NCI-H748 (cell line): ENCODE measurements at regions not wholly inside any gene's neighbourhood (a gene's known extent, or its start where the extent isn't known, plus 50 kb on each side); places are given as distances from the start of the nearest gene placed in this dataset.
A peak's percentile ranks its signal among the peaks of the same experiment; 100 is the strongest.

Experiments
- DNase-seq: peaks from one replicate; lab custom pipeline; 2025; ENCODE audit not compliant: unreplicated experiment; lab: John Stamatoyannopoulos, UW

DNA sequence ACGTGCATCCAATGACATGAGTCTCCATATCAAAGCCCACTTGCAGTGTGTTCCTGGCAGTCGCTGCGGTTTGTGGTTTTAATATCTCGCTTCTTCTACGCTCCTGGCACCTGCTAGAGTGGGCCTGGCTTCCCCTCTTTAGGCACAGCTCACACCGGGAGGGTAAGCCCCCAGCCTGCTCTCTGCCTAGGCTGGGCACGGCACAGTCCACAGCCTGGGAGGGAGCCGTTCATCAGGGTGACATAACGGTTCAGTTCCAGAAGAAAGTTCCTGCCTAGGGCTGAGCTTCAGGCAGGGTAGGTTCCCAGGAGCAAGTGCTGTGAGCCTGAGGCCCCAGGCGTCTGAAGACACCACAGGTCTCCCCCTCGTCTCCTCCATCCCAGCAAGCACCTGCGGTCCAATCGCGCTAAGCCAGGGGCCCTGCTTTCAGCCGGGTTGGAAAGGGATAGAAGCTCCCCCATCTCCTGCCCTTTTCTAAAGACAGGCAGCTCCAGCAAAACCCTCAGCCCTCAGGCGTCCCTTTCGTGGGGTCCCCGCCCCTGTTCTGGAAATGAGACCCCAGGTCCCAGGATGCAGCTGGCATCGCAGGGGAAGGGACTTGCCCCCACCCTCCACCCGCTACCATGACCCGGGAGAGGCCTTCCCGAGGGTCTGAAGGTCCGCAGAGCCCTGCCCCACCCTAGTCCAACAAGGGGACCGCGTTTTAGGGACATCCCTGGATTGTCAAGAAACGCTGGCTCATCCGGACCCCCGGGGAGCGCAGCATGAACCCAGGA, 121.6 kb upstream of the ZNF507 start:
- DNase-seq, result no peak

DNA sequence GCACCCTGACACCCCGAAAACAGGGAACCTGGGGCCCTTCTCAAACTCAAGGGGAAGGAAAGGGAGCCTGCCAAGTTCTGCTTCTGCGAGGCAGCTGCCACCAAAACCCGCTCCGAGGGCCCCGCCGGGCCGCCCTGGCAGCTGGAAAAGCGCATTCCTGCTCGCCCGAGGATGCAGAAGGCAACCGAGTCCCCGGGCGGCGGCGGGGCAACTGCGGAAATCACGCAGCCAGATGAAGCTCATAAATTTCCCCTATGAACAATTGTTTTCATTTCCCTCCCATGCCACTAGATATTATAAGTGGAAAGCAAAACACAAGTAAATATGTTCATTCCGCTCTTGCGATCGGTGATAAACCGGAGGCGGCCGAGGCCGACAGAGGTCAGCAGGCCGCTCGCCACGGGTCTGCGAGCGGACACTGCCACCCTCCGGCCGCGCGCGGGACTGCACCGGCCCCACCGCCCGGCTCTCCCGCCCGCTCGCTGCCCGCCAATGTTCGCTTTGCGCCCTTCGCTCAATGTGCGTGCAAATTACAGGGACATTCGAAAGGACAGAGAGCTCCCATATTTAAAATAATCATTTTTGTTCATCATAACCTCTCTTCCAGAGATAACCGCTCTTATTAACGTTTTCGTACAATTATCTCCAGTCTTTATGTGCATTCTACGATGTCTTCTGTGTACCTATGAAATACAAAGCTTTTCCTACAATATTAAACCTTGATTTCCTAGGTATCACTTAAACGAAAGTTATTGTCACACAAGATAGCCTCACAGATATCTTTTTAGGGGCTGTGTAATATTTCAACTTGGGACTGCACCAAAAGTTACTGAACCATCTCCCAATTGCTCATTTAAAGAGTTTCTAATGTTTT, 120.8 kb upstream of the ZNF507 start:
- DNase-seq, result peak; percentile 60

GRCh38 chr19:32227561-32228165, 117.7 kb upstream of the ZNF507 start:
- no peak for DNase-seq

DNA sequence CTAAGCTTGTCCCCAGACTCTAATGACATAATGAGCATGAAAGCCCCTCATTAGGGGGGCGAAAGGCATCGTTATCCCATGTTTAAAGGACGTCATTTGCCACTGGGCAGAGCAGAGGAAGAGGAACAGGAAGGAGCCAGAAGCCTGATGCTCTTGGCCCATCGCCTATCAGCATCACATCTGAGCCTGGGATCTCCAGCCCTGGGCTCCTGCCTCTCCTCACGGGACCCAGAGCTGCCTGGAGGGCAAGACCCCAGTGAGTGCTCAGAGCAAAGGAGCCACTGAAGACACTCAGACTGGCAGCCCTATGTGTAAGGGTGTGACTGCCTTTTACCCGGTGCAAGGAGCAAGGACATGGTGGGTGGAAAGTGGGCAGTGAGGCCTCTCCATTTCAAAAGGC, 115.0 kb upstream of the ZNF507 start:
- DNase-seq, result no peak

- no peak for DNase-seq
Observed at GRCh38 chr19:32231020-32231419, 114.4 kb upstream of the ZNF507 start.

GRCh38 chr19:32231691-32232090, 113.7 kb upstream of the ZNF507 start:
- DNase-seq, result no peak

- no peak for DNase-seq
Observed at GRCh38 chr19:32232449-32232848, 113.0 kb upstream of the ZNF507 start.

GRCh38 chr19:32233091-32233490, 112.3 kb upstream of the ZNF507 start:
- no peak for DNase-seq

DNA sequence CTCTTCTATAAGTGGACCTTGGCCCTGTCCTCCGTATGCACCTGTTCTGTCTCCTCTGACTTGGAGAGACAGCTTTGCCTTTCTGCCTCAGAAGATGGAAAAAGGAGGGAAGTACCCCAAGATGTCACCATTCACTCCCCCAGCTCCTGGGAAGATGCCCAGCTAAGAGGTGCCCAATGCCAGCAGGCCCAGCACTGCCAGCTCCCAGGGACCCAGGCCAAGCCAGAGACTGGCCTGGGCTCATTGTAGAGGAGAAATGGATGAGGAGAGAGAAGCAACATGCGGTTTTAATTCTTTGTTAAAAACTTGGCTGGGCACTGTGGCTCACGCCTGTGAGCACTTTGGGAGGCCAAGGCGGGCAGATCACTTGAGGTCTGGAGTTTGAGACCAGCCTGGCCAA, 111.5 kb upstream of the ZNF507 start:
- no peak for DNase-seq

- no peak for DNase-seq
Observed at GRCh38 chr19:32234663-32235217, 110.7 kb upstream of the ZNF507 start.

GRCh38 chr19:32238076-32238475, 107.3 kb upstream of the ZNF507 start:
- DNase-seq, result no peak

GRCh38 chr19:32240316-32240715, 105.1 kb upstream of the ZNF507 start:
- no peak for DNase-seq

GRCh38 chr19:32241306-32241705, 104.1 kb upstream of the ZNF507 start:
- no peak for DNase-seq

GRCh38 chr19:32241932-32242710, 103.3 kb upstream of the ZNF507 start:
- DNase-seq, result no peak

DNA sequence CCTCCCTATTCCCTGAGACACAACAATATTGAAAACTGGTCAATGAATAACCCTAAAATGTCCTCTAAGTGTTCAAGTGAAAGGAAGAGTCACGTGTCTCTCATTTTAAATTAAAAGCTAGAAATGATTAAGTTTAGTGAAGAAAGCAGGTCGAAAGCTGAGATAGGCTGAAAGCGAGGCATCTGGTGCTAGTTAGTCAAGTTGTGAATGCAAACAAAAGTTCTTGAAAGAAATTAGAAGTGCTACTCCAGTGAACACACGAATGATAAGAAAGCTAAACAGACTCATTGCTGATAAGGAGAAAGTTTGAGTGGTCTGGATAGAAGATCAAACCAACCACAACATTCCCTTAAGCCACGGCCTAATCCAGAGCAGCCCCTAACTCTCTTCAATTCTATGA, 99.4 kb upstream of the ZNF507 start:
- no peak for DNase-seq

GRCh38 chr19:32251634-32252332, 93.6 kb upstream of the ZNF507 start:
- no peak for DNase-seq

- DNase-seq, result no peak
Observed at GRCh38 chr19:32252333-32252669, 93.1 kb upstream of the ZNF507 start.

- DNase-seq, result no peak
Observed at GRCh38 chr19:32253683-32254508, 91.5 kb upstream of the ZNF507 start.

DNA sequence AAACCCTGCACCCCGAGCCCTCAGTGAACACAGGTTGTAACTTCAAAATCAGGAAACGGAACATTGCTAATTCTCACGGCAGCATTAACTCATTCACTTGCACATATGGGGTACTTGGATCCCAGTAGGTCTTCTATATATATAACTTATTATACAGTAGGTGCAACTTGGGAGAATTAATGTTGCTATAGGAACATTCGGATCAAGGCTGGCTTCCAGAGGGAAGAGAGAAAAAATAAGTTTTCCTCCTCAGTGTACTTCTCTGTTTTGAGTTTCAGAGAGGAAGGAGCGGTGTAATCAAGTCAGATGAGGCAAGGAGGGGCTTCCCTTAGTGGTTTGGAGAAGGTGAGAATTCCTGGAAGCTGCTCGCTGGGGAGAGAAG, 90.9 kb upstream of the ZNF507 start:
- DNase-seq, result no peak
